ENCODE measurements at regions not wholly inside any gene's neighbourhood (a gene's known extent, or its start where the extent isn't known, plus 50 kb on each side); places are given as distances from the start of the nearest gene placed in this dataset.

GRCh38 chr3:13243586-13243985 lies 170.4 kb upstream of the IQSEC1 start:
- TF ChIP-seq CTCF (conservative IDR thresholded peaks at IDR 0.05) (no peak), EZH2 (IDR thresholded peaks at IDR 0.05; ENCODE audit: low read depth) (no peak)
